ENCODE measurements at regions not wholly inside any gene's neighbourhood (a gene's known extent, or its start where the extent isn't known, plus 50 kb on each side); places are given as distances from the start of the nearest gene placed in this dataset.

DNA sequence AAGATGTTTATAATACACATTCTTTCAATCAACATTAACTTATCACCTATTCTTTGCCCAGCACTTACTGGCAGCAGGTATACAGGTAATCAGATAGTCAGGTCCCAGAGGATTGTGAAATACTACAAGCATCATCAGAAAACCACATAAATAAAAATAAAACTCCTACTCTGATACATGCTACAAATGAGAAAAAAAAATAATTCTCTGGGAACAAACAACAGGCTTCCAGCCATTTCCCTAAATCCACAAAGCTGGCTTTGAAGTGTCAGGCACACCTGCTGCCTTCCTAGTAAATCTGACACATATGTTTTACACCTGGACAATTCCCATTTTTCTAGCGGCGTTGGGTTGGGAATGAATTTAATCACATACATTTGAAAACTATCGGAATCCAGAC lies 384.5 kb upstream of the CDH4 start:
- TF ChIP-seq, protein P1, sequence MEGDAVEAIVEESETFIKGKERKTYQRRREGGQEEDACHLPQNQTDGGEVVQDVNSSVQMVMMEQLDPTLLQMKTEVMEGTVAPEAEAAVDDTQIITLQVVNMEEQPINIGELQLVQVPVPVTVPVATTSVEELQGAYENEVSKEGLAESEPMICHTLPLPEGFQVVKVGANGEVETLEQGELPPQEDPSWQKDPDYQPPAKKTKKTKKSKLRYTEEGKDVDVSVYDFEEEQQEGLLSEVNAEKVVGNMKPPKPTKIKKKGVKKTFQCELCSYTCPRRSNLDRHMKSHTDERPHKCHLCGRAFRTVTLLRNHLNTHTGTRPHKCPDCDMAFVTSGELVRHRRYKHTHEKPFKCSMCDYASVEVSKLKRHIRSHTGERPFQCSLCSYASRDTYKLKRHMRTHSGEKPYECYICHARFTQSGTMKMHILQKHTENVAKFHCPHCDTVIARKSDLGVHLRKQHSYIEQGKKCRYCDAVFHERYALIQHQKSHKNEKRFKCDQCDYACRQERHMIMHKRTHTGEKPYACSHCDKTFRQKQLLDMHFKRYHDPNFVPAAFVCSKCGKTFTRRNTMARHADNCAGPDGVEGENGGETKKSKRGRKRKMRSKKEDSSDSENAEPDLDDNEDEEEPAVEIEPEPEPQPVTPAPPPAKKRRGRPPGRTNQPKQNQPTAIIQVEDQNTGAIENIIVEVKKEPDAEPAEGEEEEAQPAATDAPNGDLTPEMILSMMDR (IDR thresholded peaks at IDR 0.05; ENCODE audit: insufficient read depth, low read length, poor library complexity, severe bottlenecking) = no peak
- TF ChIP-seq EZH2phosphoT487 (conservative IDR thresholded peaks at IDR 0.05; ENCODE audit: low read length) = no peak
